SK-N-SH treated with all-trans-retinoic acid at 6 μM for 48 hours (cell line): ENCODE measurements at regions not wholly inside any gene's neighbourhood (a gene's known extent, or its start where the extent isn't known, plus 50 kb on each side); places are given as distances from the start of the nearest gene placed in this dataset.
"Not testable (repeated sequence)": the region's sequence is repeated elsewhere in the genome, so short reads cannot be mapped to it uniquely, and the experiment has no call there.

Experiments
- ATAC-seq: fragments of 200-7000 bp; cut with Tn5 transposase; 3 replicates; pipeline ENCODE4 v1.9.1; 2020; ENCODE audit warnings: mild to moderate bottlenecking, moderate library complexity
- ARNTL ChIP-seq: fragments of 450-650 bp; formaldehyde crosslinking; IDR thresholded peaks from 2 replicates; pipeline ENCODE4 v1.5.0; 2020; ENCODE audit warnings: low read depth, mild to moderate bottlenecking, moderate library complexity, borderline replicate concordance
- BACH2 ChIP-seq: fragments of 250-450 bp; sonication (Bioruptor Pico); IDR thresholded peaks from 2 replicates; pipeline ENCODE4 v1.9.0; 2021; ENCODE audit warnings: mild to moderate bottlenecking, borderline replicate concordance
- CREB5 ChIP-seq: fragments of 250-450 bp; sonication (Bioruptor Pico); IDR thresholded peaks from 2 replicates; pipeline ENCODE4 v1.5.1; 2020; ENCODE audit warnings: low read depth, mild to moderate bottlenecking, moderate library complexity
- CSDC2 ChIP-seq: fragments of 250-450 bp; sonication (Bioruptor Pico); IDR thresholded peaks from 2 replicates; pipeline ENCODE4 v1.5.0; 2020; ENCODE audit warnings: mild to moderate bottlenecking, moderate library complexity
- ESRRG ChIP-seq: fragments of 250-450 bp; sonication (Bioruptor Pico); IDR thresholded peaks from 2 replicates; pipeline ENCODE4 v1.6.1; 2021; ENCODE audit warnings: mild to moderate bottlenecking
- GLIS3 ChIP-seq: fragments of 250-450 bp; sonication (Bioruptor Pico); IDR thresholded peaks from 2 replicates; pipeline ENCODE4 v1.5.0; 2020; ENCODE audit warnings: mild to moderate bottlenecking, moderate library complexity
- ISL1 ChIP-seq: fragments of 250-450 bp; sonication (Bioruptor Pico); IDR thresholded peaks from 2 replicates; pipeline ENCODE4 v2.1.2; 2022; ENCODE audit warnings: mild to moderate bottlenecking, moderate library complexity
- OSR1 ChIP-seq: fragments of 250-450 bp; sonication (Bioruptor Pico); IDR thresholded peaks from 2 replicates; pipeline ENCODE4 v1.8.0; 2022; ENCODE audit warnings: moderate library complexity, mild to moderate bottlenecking, inconsistent platforms
- PATZ1 ChIP-seq: fragments of 250-450 bp; sonication (Bioruptor Pico); IDR thresholded peaks from 2 replicates; pipeline ENCODE4 v1.8.0; 2020; ENCODE audit warnings: mild to moderate bottlenecking, moderate library complexity, borderline replicate concordance
- POU6F1 ChIP-seq: fragments of 250-450 bp; sonication (Bioruptor Pico); IDR thresholded peaks from 2 replicates; pipeline ENCODE4 v1.8.0; 2021; ENCODE audit warnings: low read depth, mild to moderate bottlenecking, moderate library complexity, borderline replicate concordance
- PPARA ChIP-seq: fragments of 250-450 bp; sonication (Bioruptor Pico); IDR thresholded peaks from 2 replicates; pipeline ENCODE4 v1.5.0; 2020; ENCODE audit warnings: mild to moderate bottlenecking, borderline replicate concordance
- RARB ChIP-seq: fragments of 250-450 bp; sonication (Bioruptor Pico); IDR thresholded peaks from 2 replicates; pipeline ENCODE4 v1.8.0; 2021; ENCODE audit warnings: mild to moderate bottlenecking, moderate library complexity
- SNAI2 ChIP-seq: fragments of 250-450 bp; sonication (Bioruptor Pico); IDR thresholded peaks from 2 replicates; pipeline ENCODE4 v1.5.0; 2020; ENCODE audit warnings: mild to moderate bottlenecking, moderate library complexity
- TCF4 ChIP-seq: fragments of 250-450 bp; sonication (Bioruptor Pico); IDR thresholded peaks from 2 replicates; pipeline ENCODE4 v1.8.0; 2021; ENCODE audit warnings: mild to moderate bottlenecking, moderate library complexity, borderline replicate concordance
- TOX ChIP-seq: fragments of 250-450 bp; sonication (Bioruptor Pico); IDR thresholded peaks from 2 replicates; pipeline ENCODE4 v1.8.0; 2021; ENCODE audit warnings: mild to moderate bottlenecking, moderate library complexity, borderline replicate concordance
- ZC3H10 ChIP-seq: fragments of 250-450 bp; sonication (Bioruptor Pico); IDR thresholded peaks from 2 replicates; pipeline ENCODE4 v1.5.1; 2021; ENCODE audit warnings: mild to moderate bottlenecking, moderate library complexity
- ZFP3 ChIP-seq: fragments of 250-450 bp; sonication (Bioruptor Pico); IDR thresholded peaks from 2 replicates; pipeline ENCODE4 v1.5.0; 2020; ENCODE audit warnings: mild to moderate bottlenecking, moderate library complexity
- ZFP30 ChIP-seq: fragments of 450-650 bp; formaldehyde crosslinking; IDR thresholded peaks from 2 replicates; pipeline ENCODE4 v1.5.0; 2022; ENCODE audit warnings: mild to moderate bottlenecking, moderate library complexity
- ZNF565 ChIP-seq: fragments of 450-650 bp; formaldehyde crosslinking; conservative IDR thresholded peaks from 2 replicates; pipeline ENCODE4 v1.5.0; 2020; ENCODE audit warnings: low read depth, mild to moderate bottlenecking, moderate library complexity
- ZNF70 ChIP-seq: fragments of 450-650 bp; formaldehyde crosslinking; IDR thresholded peaks from 2 replicates; pipeline ENCODE4 v1.5.0; 2020; ENCODE audit warnings: mild to moderate bottlenecking, moderate library complexity
- ZNF8 ChIP-seq: fragments of 450-650 bp; formaldehyde crosslinking; IDR thresholded peaks from 2 replicates; pipeline ENCODE4 v1.5.0; 2020; ENCODE audit warnings: mild to moderate bottlenecking, moderate library complexity
- TF ChIP-seq, protein P1 (sequence below): fragments of 250-450 bp; sonication (Bioruptor Pico); IDR thresholded peaks from 2 replicates; pipeline ENCODE4 v1.5.1; 2021; ENCODE audit warnings: mild to moderate bottlenecking, moderate library complexity

DNA sequence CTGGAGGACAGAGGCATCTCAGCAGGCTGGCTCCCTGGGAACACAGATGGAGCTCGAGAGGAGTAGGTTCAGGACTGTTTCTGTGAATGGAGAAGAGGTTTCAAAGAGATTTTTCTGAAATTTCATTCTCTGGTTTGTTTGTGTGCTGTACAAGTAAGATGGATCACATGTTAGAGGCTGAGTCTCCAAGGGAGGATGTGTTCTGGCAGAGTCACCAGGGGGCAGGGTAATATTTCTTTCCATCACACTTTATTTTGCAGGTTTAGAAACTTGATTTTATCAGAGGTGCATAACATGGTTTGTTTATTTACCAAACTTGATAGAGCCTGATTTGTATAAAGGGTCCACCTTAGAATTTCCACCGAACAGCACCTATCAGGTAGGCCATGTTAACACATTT lies 69.2 kb upstream of the ARL15 start:
- no peak for ATAC-seq

DNA sequence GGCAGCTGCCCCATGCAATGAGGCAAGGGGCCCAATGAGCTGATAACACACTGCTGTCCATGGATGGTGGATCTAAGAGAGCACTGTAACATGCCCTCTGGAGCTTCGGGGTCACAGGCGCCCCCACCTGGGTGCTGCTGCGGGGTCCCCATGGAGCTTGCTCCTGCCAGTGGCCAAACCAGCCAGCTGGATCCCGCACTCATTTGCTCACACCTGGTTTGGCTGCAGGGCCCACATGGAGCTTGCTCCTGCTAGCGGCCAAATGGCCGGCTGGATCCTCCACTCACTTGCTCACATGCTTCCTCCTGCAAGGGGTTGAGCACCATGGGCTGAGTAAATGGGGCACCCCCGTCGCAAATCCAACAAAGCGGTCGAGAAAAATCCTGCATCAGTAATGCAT lies 68.3 kb upstream of the ARL15 start:
- ATAC-seq, result no peak
- TF ChIP-seq BACH2 (no peak), TOX (CRISPR knock-in tag) (no peak), RARB (CRISPR knock-in tag) (no peak), CSDC2 (CRISPR knock-in tag) (no peak), SNAI2 (CRISPR knock-in tag) (no peak), PPARA (CRISPR knock-in tag) (no peak), ESRRG (no peak), ZFP3 (CRISPR knock-in tag) (no peak), ZNF565 (CRISPR knock-in tag) (no peak), POU6F1 (CRISPR knock-in tag) (no peak), CREB5 (no peak), GLIS3 (CRISPR knock-in tag) (no peak), ZNF8 (CRISPR knock-in tag) (no peak), TCF4 (CRISPR knock-in tag) (no peak), ARNTL (CRISPR knock-in tag) (no peak), OSR1 (CRISPR knock-in tag) (no peak)

More for the DNA sequence above, 69.2 kb upstream of the ARL15 start:
- TF ChIP-seq ISL1 (CRISPR knock-in tag), result no peak
- no peak for TF ChIP-seq ZNF565 (CRISPR knock-in tag)
- no peak for TF ChIP-seq ZFP30
- TF ChIP-seq, protein P1, sequence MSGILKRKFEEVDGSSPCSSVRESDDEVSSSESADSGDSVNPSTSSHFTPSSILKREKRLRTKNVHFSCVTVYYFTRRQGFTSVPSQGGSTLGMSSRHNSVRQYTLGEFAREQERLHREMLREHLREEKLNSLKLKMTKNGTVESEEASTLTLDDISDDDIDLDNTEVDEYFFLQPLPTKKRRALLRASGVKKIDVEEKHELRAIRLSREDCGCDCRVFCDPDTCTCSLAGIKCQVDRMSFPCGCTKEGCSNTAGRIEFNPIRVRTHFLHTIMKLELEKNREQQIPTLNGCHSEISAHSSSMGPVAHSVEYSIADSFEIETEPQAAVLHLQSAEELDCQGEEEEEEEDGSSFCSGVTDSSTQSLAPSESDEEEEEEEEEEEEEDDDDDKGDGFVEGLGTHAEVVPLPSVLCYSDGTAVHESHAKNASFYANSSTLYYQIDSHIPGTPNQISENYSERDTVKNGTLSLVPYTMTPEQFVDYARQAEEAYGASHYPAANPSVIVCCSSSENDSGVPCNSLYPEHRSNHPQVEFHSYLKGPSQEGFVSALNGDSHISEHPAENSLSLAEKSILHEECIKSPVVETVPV (CRISPR knock-in tag), result no peak
- TF ChIP-seq PATZ1, result no peak

GRCh38 chr5:54377339-54377738 lies 67.0 kb upstream of the ARL15 start:
- peak; percentile 39; the same call in 1 of the 2 replicates for TF ChIP-seq ZNF8 (CRISPR knock-in tag)
- TF ChIP-seq, all 23 proteins: peak for 1; not testable (repeated sequence) for 22
- not testable (repeated sequence) for ATAC-seq

- no peak for ATAC-seq
- TF ChIP-seq SNAI2 (CRISPR knock-in tag) (no peak), TCF4 (CRISPR knock-in tag) (no peak), ARNTL (CRISPR knock-in tag) (no peak), ZC3H10 (no peak), ZNF70 (CRISPR knock-in tag) (no peak), ZFP30 (no peak), CREB5 (no peak), OSR1 (CRISPR knock-in tag) (no peak), GLIS3 (CRISPR knock-in tag) (no peak), ISL1 (CRISPR knock-in tag) (no peak), ESRRG (no peak), PATZ1 (no peak), ZNF565 (CRISPR knock-in tag) (no peak), ZNF8 (CRISPR knock-in tag) (no peak), RARB (CRISPR knock-in tag) (no peak)
Measured at GRCh38 chr5:54370982-54371381, 60.6 kb upstream of the ARL15 start.
